ENCODE measurements at regions not wholly inside any gene's neighbourhood (a gene's known extent, or its start where the extent isn't known, plus 50 kb on each side); places are given as distances from the start of the nearest gene placed in this dataset.

GRCh38 chr12:107986183-107986582 lies 142.9 kb upstream of the WSCD2 start:
- Histone ChIP-seq H3K23ac (ENCODE audit: low read depth, low read length, poor library complexity) (no peak overlapping the region), H3K4me1 (ENCODE audit: control insufficient read depth in 2 of 2, insufficient read depth in 1 of 2, low read depth in 1 of 2, low read length in 2 of 2) (no peaks in the 10 kb centered on the region), H3K4me2 (ENCODE audit: insufficient read depth, low read length, poor library complexity, severe bottlenecking) (no peak overlapping the region), H2BK120ac (ENCODE audit: low read depth, low read length) (no peak overlapping the region), H2BK12ac (ENCODE audit: low read length) (no peak overlapping the region), H3K4ac (ENCODE audit: low read length) (no peak overlapping the region), H3K4me3 (ENCODE audit: low read length in 2 of 2) (no peak overlapping the region), H4K8ac (ENCODE audit: low read depth, low read length) (no peak overlapping the region), H3K79me1 (ENCODE audit: low read depth, low read length) (no peaks in the 10 kb centered on the region), H2BK5ac (ENCODE audit: low read length) (no peak overlapping the region), H3K36me3 (replicated peaks in 1 of 2; ENCODE audit: control insufficient read depth in 2 of 2, insufficient read depth in 2 of 2, low read length in 2 of 2) (no peaks in the 10 kb centered on the region), H2AK5ac (ENCODE audit: low read depth, low read length) (no peak overlapping the region), H2AFZ (ENCODE audit: low read length) (no peak overlapping the region), H4K91ac (ENCODE audit: low read depth, low read length, poor library complexity) (no peak overlapping the region), H3K18ac (ENCODE audit: low read length) (no peak overlapping the region), H3K27me3 (ENCODE audit: control insufficient read depth in 3 of 3, insufficient read depth in 3 of 3, low read depth in 1 of 3, low read length in 3 of 3) (no peaks in the 10 kb centered on the region), H3K14ac (ENCODE audit: low read length) (no peak overlapping the region), H2BK15ac (ENCODE audit: low read length) (no peak overlapping the region), H3K9ac (ENCODE audit: low read depth, low read length, poor library complexity) (no peak overlapping the region), H3K9me3 (replicated peaks in 1 of 2; ENCODE audit: control insufficient read depth in 2 of 2, insufficient read depth in 1 of 2, low read depth in 1 of 2, low read length in 2 of 2) (no peaks in the 10 kb centered on the region), H3K27ac (replicated peaks; ENCODE audit: low read length) (no peak overlapping the region)
- no peak for DNase-seq (ENCODE audit: low spot score)
- no CpG with 5 or more reads among the region's 1 CpG for WGBS, 2 donors (ENCODE audit: extremely low coverage in 2 of 2, insufficient read length in 2 of 2, insufficient replicate concordance in 1 of 2)

- Histone ChIP-seq H2BK12ac (ENCODE audit: low read length) (no peak overlapping the region), H3K27me3 (ENCODE audit: control insufficient read depth in 3 of 3, insufficient read depth in 3 of 3, low read depth in 1 of 3, low read length in 3 of 3) (no peaks in the 10 kb centered on the region), H3K27ac (replicated peaks; ENCODE audit: low read length) (no peak overlapping the region), H3K14ac (ENCODE audit: low read length) (no peak overlapping the region), H2BK15ac (ENCODE audit: low read length) (no peak overlapping the region), H2AK5ac (ENCODE audit: low read depth, low read length) (no peak overlapping the region), H3K4me2 (ENCODE audit: insufficient read depth, low read length, poor library complexity, severe bottlenecking) (no peak overlapping the region), H3K79me1 (ENCODE audit: low read depth, low read length) (no peaks in the 10 kb centered on the region), H3K18ac (ENCODE audit: low read length) (no peak overlapping the region), H2BK120ac (ENCODE audit: low read depth, low read length) (no peak overlapping the region), H4K8ac (ENCODE audit: low read depth, low read length) (no peak overlapping the region), H3K36me3 (replicated peaks in 1 of 2; ENCODE audit: control insufficient read depth in 2 of 2, insufficient read depth in 2 of 2, low read length in 2 of 2) (no peaks in the 10 kb centered on the region), H2BK5ac (ENCODE audit: low read length) (no peak overlapping the region), H3K4me3 (ENCODE audit: low read length in 2 of 2) (no peak overlapping the region), H3K9ac (ENCODE audit: low read depth, low read length, poor library complexity) (no peak overlapping the region), H3K4me1 (ENCODE audit: control insufficient read depth in 2 of 2, insufficient read depth in 1 of 2, low read depth in 1 of 2, low read length in 2 of 2) (no peaks in the 10 kb centered on the region), H3K4ac (ENCODE audit: low read length) (no peak overlapping the region), H3K23ac (ENCODE audit: low read depth, low read length, poor library complexity) (no peak overlapping the region), H4K91ac (ENCODE audit: low read depth, low read length, poor library complexity) (no peak overlapping the region), H3K9me3 (replicated peaks in 1 of 2; ENCODE audit: control insufficient read depth in 2 of 2, insufficient read depth in 1 of 2, low read depth in 1 of 2, low read length in 2 of 2) (no peaks in the 10 kb centered on the region), H2AFZ (ENCODE audit: low read length) (no peak overlapping the region)
- peak; percentile 46 for DNase-seq (ENCODE audit: low spot score)
- no CpG with 5 or more reads among the region's 2 CpGs for WGBS, 2 donors (ENCODE audit: extremely low coverage in 2 of 2, insufficient read length in 2 of 2, insufficient replicate concordance in 1 of 2)
Observed at GRCh38 chr12:107990325-107990724, 138.8 kb upstream of the WSCD2 start.

- Histone ChIP-seq H2BK12ac (ENCODE audit: low read length) (no peak overlapping the region), H3K27me3 (ENCODE audit: control insufficient read depth in 3 of 3, insufficient read depth in 3 of 3, low read depth in 1 of 3, low read length in 3 of 3) (no peaks in the 10 kb centered on the region)
- WGBS, 2 donors (ENCODE audit: extremely low coverage in 2 of 2, insufficient read length in 2 of 2, insufficient replicate concordance in 1 of 2): no CpG with 5 or more reads among the region's 2 CpGs
Observed at GRCh38 chr12:107992029-107992428, 137.1 kb upstream of the WSCD2 start.

GRCh38 chr12:107992870-107993451 lies 136.1 kb upstream of the WSCD2 start:
- no peak overlapping the region for H3K27ac ChIP-seq (replicated peaks; ENCODE audit: low read length)
- H3K27me3 ChIP-seq (ENCODE audit: control insufficient read depth in 3 of 3, insufficient read depth in 3 of 3, low read depth in 1 of 3, low read length in 3 of 3): no peaks in the 10 kb centered on the region
- DNase-seq (ENCODE audit: low spot score): peak; percentile 35

More at GRCh38 chr12:107992029-107992428, 137.1 kb upstream of the WSCD2 start:
- no peak overlapping the region for H3K23ac ChIP-seq (ENCODE audit: low read depth, low read length, poor library complexity)
- H2AFZ ChIP-seq (ENCODE audit: low read length): no peak overlapping the region
- no peak overlapping the region for H3K27ac ChIP-seq (replicated peaks; ENCODE audit: low read length)
- H3K4me2 ChIP-seq (ENCODE audit: insufficient read depth, low read length, poor library complexity, severe bottlenecking): no peak overlapping the region
- H3K4ac ChIP-seq (ENCODE audit: low read length): no peak overlapping the region
- H3K14ac ChIP-seq (ENCODE audit: low read length): no peak overlapping the region
- H2BK5ac ChIP-seq (ENCODE audit: low read length): no peak overlapping the region
- H3K4me3 ChIP-seq (ENCODE audit: low read length in 2 of 2): no peak overlapping the region
- no peak for DNase-seq (ENCODE audit: low spot score)
- no peaks in the 10 kb centered on the region for H3K36me3 ChIP-seq (replicated peaks in 1 of 2; ENCODE audit: control insufficient read depth in 2 of 2, insufficient read depth in 2 of 2, low read length in 2 of 2)
- no peak overlapping the region for H4K8ac ChIP-seq (ENCODE audit: low read depth, low read length)
- H2AK5ac ChIP-seq (ENCODE audit: low read depth, low read length): no peak overlapping the region
- no peak overlapping the region for H4K91ac ChIP-seq (ENCODE audit: low read depth, low read length, poor library complexity)
- no peaks in the 10 kb centered on the region for H3K79me1 ChIP-seq (ENCODE audit: low read depth, low read length)
- no peaks in the 10 kb centered on the region for H3K4me1 ChIP-seq (ENCODE audit: control insufficient read depth in 2 of 2, insufficient read depth in 1 of 2, low read depth in 1 of 2, low read length in 2 of 2)
- H3K9ac ChIP-seq (ENCODE audit: low read depth, low read length, poor library complexity): no peak overlapping the region
- H2BK120ac ChIP-seq (ENCODE audit: low read depth, low read length): no peak overlapping the region
- no peak overlapping the region for H3K18ac ChIP-seq (ENCODE audit: low read length)
- H2BK15ac ChIP-seq (ENCODE audit: low read length): no peak overlapping the region
- no peaks in the 10 kb centered on the region for H3K9me3 ChIP-seq (replicated peaks in 1 of 2; ENCODE audit: control insufficient read depth in 2 of 2, insufficient read depth in 1 of 2, low read depth in 1 of 2, low read length in 2 of 2)

More at GRCh38 chr12:107992870-107993451, 136.1 kb upstream of the WSCD2 start:
- H2AK5ac ChIP-seq (ENCODE audit: low read depth, low read length): no peak overlapping the region
- H2BK12ac ChIP-seq (ENCODE audit: low read length): no peak overlapping the region
- H3K4me1 ChIP-seq (ENCODE audit: control insufficient read depth in 2 of 2, insufficient read depth in 1 of 2, low read depth in 1 of 2, low read length in 2 of 2): no peaks in the 10 kb centered on the region
- H3K18ac ChIP-seq (ENCODE audit: low read length): no peak overlapping the region
- H3K23ac ChIP-seq (ENCODE audit: low read depth, low read length, poor library complexity): no peak overlapping the region
- H4K8ac ChIP-seq (ENCODE audit: low read depth, low read length): no peak overlapping the region
- H2AFZ ChIP-seq (ENCODE audit: low read length): no peak overlapping the region
- H3K4me3 ChIP-seq (ENCODE audit: low read length in 2 of 2): no peak overlapping the region
- no peak overlapping the region for H2BK5ac ChIP-seq (ENCODE audit: low read length)
- H3K36me3 ChIP-seq (replicated peaks in 1 of 2; ENCODE audit: control insufficient read depth in 2 of 2, insufficient read depth in 2 of 2, low read length in 2 of 2): no peaks in the 10 kb centered on the region
- H3K4ac ChIP-seq (ENCODE audit: low read length): no peak overlapping the region
- no peak overlapping the region for H3K14ac ChIP-seq (ENCODE audit: low read length)
- no CpG with 5 or more reads among the region's 4 CpGs for WGBS, 2 donors (ENCODE audit: extremely low coverage in 2 of 2, insufficient read length in 2 of 2, insufficient replicate concordance in 1 of 2)
- H2BK120ac ChIP-seq (ENCODE audit: low read depth, low read length): no peak overlapping the region
- H3K9ac ChIP-seq (ENCODE audit: low read depth, low read length, poor library complexity): no peak overlapping the region
- H4K91ac ChIP-seq (ENCODE audit: low read depth, low read length, poor library complexity): no peak overlapping the region
- H3K79me1 ChIP-seq (ENCODE audit: low read depth, low read length): no peaks in the 10 kb centered on the region
- no peak overlapping the region for H2BK15ac ChIP-seq (ENCODE audit: low read length)
- H3K4me2 ChIP-seq (ENCODE audit: insufficient read depth, low read length, poor library complexity, severe bottlenecking): no peak overlapping the region
- no peaks in the 10 kb centered on the region for H3K9me3 ChIP-seq (replicated peaks in 1 of 2; ENCODE audit: control insufficient read depth in 2 of 2, insufficient read depth in 1 of 2, low read depth in 1 of 2, low read length in 2 of 2)
